Endothelial cell (in vitro differentiated cells): ENCODE measurements at regions not wholly inside any gene's neighbourhood (a gene's known extent, or its start where the extent isn't known, plus 50 kb on each side); places are given as distances from the start of the nearest gene placed in this dataset.

Source experiments
- DNase-seq: peaks from one replicate; pipeline ENCODE4 v3.0.0; 2021; ENCODE audit warnings: low spot score
- H3K27ac Mint-ChIP-seq: one replicate; pipeline ENCODE4 v1.8.0; 2021; ENCODE audit warnings: mixed read lengths, inconsistent platforms; ENCODE audit not compliant: unreplicated experiment
- H3K27me3 Mint-ChIP-seq: one replicate; pipeline ENCODE4 v1.8.0; 2021; ENCODE audit warnings: mild to moderate bottlenecking, moderate library complexity, mixed read lengths, inconsistent platforms; ENCODE audit not compliant: unreplicated experiment
- H3K36me3 Mint-ChIP-seq: one replicate; pipeline ENCODE4 v1.8.0; 2021; ENCODE audit warnings: mild to moderate bottlenecking, low read depth, mixed read lengths, inconsistent platforms; ENCODE audit not compliant: unreplicated experiment
- H3K4me1 Mint-ChIP-seq: one replicate; pipeline ENCODE4 v1.8.0; 2021; ENCODE audit warnings: mild to moderate bottlenecking, mixed read lengths, inconsistent platforms; ENCODE audit not compliant: unreplicated experiment
- H3K4me3 Mint-ChIP-seq: one replicate; pipeline ENCODE4 v1.8.0; 2021; ENCODE audit warnings: mild to moderate bottlenecking, mixed read lengths, inconsistent platforms; ENCODE audit not compliant: unreplicated experiment
- H3K9me3 Mint-ChIP-seq: one replicate; pipeline ENCODE4 v1.8.0; 2021; ENCODE audit warnings: mixed read lengths, inconsistent platforms; ENCODE audit not compliant: unreplicated experiment
- TF ChIP-seq, protein P1 (sequence below): fragments of 200-600 bp; sonication (generic); IDR thresholded peaks from one replicate; pipeline ENCODE4 v1.5.0; 2021; ENCODE audit warnings: antibody characterized with exemption; ENCODE audit not compliant: unreplicated experiment

DNA sequence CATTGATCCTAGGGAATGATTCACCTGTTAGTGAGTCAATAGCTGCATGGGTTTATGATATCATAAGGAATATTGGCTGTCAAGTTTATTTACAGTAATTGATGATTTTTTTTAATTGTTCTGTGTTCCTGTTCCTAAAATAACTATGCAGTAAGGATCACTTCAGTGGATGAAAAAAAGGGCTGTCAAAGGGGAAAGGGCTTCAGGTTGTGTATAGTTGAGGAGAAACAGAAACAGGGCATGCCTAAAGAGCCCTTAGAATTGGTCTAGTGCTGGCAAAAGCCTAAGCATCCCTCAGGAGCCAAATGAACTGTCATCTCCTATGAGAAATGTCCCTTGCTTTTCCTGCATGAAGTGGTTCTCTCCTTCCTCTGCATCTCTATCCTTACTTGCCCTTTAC lies 444.9 kb downstream of the RMST start:
- TF ChIP-seq, protein P1, sequence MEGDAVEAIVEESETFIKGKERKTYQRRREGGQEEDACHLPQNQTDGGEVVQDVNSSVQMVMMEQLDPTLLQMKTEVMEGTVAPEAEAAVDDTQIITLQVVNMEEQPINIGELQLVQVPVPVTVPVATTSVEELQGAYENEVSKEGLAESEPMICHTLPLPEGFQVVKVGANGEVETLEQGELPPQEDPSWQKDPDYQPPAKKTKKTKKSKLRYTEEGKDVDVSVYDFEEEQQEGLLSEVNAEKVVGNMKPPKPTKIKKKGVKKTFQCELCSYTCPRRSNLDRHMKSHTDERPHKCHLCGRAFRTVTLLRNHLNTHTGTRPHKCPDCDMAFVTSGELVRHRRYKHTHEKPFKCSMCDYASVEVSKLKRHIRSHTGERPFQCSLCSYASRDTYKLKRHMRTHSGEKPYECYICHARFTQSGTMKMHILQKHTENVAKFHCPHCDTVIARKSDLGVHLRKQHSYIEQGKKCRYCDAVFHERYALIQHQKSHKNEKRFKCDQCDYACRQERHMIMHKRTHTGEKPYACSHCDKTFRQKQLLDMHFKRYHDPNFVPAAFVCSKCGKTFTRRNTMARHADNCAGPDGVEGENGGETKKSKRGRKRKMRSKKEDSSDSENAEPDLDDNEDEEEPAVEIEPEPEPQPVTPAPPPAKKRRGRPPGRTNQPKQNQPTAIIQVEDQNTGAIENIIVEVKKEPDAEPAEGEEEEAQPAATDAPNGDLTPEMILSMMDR = no peak
- no peaks in the 10 kb centered on the region for H3K4me1 Mint-ChIP-seq
- H3K27me3 Mint-ChIP-seq = no peaks in the 10 kb centered on the region
- DNase-seq = no peak
- H3K4me3 Mint-ChIP-seq = no peak overlapping the region
- no peak overlapping the region for H3K27ac Mint-ChIP-seq
- no peaks in the 10 kb centered on the region for H3K9me3 Mint-ChIP-seq
- no peaks in the 10 kb centered on the region for H3K36me3 Mint-ChIP-seq

GRCh38 chr12:97910559-97910958 lies 448.0 kb downstream of the RMST start:
- Mint-ChIP-seq H3K36me3 (no peaks in the 10 kb centered on the region), H3K27me3 (no peaks in the 10 kb centered on the region), H3K4me3 (no peak overlapping the region), H3K9me3 (no peaks in the 10 kb centered on the region), H3K4me1 (no peaks in the 10 kb centered on the region), H3K27ac (no peak overlapping the region)
- TF ChIP-seq, protein P1 = no peak
- no peak for DNase-seq

- no peaks in the 10 kb centered on the region for H3K4me1 Mint-ChIP-seq
- no peak for DNase-seq
- no peaks in the 10 kb centered on the region for H3K9me3 Mint-ChIP-seq
- H3K27ac Mint-ChIP-seq = no peak overlapping the region
- no peaks in the 10 kb centered on the region for H3K27me3 Mint-ChIP-seq
- no peak overlapping the region for H3K4me3 Mint-ChIP-seq
- no peaks in the 10 kb centered on the region for H3K36me3 Mint-ChIP-seq
- TF ChIP-seq, protein P1 = no peak
Observed at GRCh38 chr12:97912943-97913342, 450.3 kb downstream of the RMST start.

DNA sequence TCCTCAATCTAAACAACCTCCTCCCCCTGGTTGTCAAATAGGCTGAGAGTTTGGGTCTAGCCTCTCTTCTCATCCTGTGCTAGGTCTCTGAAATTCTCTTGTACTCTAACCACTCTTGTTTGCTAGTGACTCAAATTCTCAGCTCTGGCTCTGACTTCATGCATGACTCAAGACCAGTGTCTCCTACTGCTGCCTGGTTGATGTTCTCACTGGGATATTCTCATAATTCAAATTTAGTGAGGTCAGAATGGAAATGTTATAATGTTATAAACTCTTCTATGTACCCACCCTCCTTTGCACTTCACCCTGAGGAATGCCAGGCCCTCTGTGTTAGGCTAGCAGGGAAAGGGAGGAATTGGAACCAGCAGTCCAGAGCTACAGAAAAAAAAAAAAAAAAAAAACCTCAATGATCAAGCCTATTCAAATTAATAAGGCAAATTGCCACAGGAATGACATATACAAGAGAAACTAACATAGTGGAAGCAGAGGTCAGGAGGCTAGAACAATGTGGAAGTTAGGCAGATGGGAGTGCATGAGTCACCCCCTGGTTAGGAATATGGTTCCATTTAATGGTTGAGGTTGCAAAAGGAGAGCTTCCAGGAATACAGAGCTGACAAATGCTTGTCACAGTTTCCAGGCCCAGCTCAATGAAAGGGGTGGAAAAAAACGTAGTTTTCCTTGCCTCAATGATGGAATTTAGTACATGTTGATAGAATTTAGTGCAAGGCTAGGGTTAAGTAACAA lies 459.5 kb downstream of the RMST start:
- DNase-seq = no peak
- H3K27me3 Mint-ChIP-seq = no peaks in the 10 kb centered on the region
- TF ChIP-seq, protein P1 = no peak
- H3K4me1 Mint-ChIP-seq = no peaks in the 10 kb centered on the region
- no peak overlapping the region for H3K27ac Mint-ChIP-seq
- H3K4me3 Mint-ChIP-seq = no peak overlapping the region
- H3K9me3 Mint-ChIP-seq = no peaks in the 10 kb centered on the region
- no peaks in the 10 kb centered on the region for H3K36me3 Mint-ChIP-seq

GRCh38 chr12:97923546-97923945 lies 460.9 kb downstream of the RMST start:
- Mint-ChIP-seq H3K27me3 (no peaks in the 10 kb centered on the region), H3K9me3 (no peaks in the 10 kb centered on the region), H3K36me3 (no peaks in the 10 kb centered on the region), H3K27ac (no peak overlapping the region), H3K4me1 (no peaks in the 10 kb centered on the region), H3K4me3 (no peak overlapping the region)
- no peak for DNase-seq
- TF ChIP-seq, protein P1 = no peak
